ENCODE measurements at regions not wholly inside any gene's neighbourhood (a gene's known extent, or its start where the extent isn't known, plus 50 kb on each side); places are given as distances from the start of the nearest gene placed in this dataset.
"Not testable (repeated sequence)": the region's sequence is repeated elsewhere in the genome, so short reads cannot be mapped to it uniquely, and the experiment has no call there.

DNA sequence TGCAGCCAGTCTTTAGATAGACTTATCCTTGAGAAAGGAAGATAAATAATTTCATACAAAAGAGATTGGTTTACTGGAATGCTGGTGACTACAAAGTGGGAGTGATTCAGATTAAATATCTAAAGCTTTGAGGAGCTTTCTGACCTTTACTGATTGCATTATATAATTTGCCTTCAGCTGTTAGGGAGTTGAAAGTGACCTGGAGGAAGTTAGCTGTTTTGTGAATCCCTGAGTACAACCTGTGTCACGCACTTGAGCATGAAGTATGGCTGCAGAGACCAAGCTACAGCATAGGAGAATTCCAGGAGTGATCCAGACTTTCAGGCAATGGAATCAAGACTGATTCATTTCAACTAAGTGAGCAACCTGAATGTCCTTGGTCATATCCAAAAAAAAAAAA lies 1848.3 kb upstream of the RAG2 start:
- DNase-seq (ENCODE audit: low read depth in 2 of 2): no peak

- DNase-seq (ENCODE audit: low read depth in 2 of 2): no peak
Measured at GRCh38 chr11:38438091-38438490, 1840.1 kb upstream of the RAG2 start.

GRCh38 chr11:38425578-38425977 lies 1827.5 kb upstream of the RAG2 start:
- no peak for DNase-seq (ENCODE audit: low read depth in 2 of 2)

GRCh38 chr11:38423042-38423441 lies 1825.0 kb upstream of the RAG2 start:
- no peak for DNase-seq (ENCODE audit: low read depth in 2 of 2)

GRCh38 chr11:38416141-38416540 lies 1818.1 kb upstream of the RAG2 start:
- DNase-seq (ENCODE audit: low read depth in 2 of 2): no peak

DNA sequence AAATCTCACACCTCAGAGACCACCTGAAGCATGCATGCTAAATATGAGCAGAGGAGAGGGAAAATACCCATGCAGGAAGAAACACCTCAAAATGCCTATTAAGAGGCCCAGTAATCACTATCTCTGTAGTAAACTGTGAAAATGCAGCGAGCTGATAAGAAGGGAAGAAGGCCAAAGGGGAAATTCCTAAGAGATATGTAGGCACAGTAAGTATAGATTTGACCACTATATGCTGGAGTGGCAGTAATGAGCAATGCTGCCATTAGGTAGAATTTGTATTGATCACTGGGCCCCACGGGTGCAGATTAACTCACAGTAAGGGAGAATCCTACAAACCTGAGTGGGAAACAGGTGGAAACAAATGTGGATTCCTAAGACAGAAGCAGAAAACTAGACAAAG lies 1813.1 kb upstream of the RAG2 start:
- no peak for DNase-seq (ENCODE audit: low read depth in 2 of 2)

DNA sequence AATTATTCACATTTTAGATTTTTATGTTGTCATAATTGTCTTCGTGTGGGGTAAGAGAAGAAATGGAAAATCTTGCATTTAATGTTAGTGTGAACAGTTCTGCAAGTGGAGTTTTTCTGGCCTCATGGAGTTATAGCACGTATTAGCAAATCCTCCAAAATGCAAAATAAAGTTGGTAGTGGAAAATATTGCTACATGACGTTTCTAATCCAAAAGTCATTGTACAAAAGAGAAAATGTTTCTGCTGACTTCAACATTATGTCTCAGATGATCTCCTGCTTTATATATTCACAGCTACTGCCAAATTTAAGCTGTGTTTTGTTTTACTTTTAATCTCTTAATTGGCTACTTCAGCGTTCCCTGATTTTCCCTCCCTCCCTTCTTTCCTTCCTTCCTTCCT lies 1804.0 kb upstream of the RAG2 start:
- DNase-seq (ENCODE audit: low read depth in 2 of 2): no peak

DNA sequence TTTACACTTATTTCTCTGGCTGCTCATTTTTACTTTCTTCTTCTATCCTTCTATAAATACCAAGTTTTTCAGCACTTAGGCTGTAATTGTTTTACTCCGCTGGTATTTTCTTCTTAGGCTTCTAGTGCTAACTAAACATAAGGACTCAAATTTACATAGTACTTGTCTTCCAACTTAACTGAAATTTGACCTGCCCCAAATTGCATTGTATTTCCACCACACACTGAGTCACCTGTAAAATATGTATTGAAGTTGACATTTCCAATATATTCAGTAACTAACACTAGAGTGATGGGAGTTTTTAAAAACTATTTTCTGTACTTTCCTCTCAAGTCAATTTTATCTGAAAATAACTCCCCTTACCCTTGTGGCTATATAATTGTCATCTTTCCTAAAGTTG lies 1794.1 kb upstream of the RAG2 start:
- DNase-seq (ENCODE audit: low read depth in 2 of 2): no peak

DNA sequence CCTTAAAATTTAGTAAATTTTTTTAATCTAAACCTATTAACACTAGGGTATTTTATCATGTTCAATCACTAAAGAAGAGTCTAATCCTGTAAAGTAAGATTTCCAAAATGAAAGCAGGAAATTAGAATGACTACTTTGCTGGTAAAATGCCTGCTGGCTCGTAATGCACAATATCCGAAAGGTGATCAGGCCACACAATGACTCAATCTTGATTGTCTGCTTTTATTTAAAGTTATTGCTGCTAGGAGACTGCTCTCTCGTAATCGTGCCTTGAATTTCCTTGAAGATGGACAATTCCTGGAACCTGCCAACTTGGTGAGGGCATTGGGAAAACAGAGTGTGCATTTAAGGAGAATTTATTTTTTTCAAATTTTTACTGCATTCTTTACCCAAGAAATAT lies 1786.5 kb upstream of the RAG2 start:
- no peak for DNase-seq (ENCODE audit: low read depth in 2 of 2)

DNA sequence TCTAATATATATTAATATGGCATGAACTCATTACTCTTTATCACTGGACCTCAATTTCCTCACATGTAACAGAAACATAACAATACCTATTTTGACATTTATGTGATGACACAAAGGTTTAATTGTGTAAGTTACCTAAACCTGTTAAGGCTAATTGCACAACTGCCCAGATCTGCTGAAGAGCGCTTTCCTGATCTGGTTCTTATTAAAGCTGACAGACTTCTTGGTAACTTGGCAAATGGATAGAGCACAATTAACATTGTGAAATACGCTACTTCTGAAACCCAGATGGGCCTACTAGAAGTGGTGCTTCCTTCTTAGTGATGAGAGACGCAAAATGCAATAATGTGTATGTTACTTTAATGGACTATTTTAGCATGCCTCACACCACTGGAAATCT lies 1767.2 kb upstream of the RAG2 start:
- no peak for DNase-seq (ENCODE audit: low read depth in 2 of 2)

DNA sequence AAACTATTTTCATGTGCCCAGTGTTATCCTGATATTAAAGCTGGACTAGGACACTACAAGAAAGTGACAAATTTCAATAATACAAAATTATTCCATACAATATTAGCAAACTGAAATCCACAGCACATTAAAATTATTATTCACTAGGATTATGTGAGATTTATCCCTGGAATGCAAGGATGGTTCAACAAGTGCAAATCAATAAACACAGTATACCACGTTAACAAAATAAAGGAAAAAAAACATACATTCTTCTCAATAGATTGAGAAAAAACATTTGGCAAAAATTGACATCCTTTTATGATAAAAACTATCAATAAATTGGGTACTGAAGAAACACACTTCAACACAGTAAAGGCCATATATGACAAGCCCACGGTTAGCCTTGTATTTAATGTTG lies 1758.2 kb upstream of the RAG2 start:
- no peak for DNase-seq (ENCODE audit: low read depth in 2 of 2)

DNA sequence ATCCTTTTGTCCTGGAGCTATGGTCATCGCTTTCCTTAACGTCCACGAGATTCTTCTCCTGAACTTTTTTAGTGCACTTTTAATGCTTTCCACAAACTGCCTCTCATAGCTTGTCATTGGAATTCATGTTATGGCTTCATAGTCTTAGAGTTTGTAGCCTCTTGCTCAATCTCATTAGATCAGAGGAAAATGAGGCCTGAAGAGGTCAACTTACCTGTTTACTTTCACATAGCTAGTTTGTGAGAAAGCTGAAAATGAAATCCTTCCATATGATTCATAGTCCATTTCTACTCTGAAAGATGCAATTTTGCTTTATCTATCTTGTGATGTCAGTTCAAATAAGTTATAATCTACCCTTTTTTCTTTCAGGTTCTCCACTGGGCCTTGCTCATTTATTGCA lies 1747.2 kb upstream of the RAG2 start:
- no peak for DNase-seq (ENCODE audit: low read depth in 2 of 2)

- not testable (repeated sequence) for DNase-seq (ENCODE audit: low read depth in 2 of 2)
Measured at GRCh38 chr11:38341612-38342011, 1743.6 kb upstream of the RAG2 start.

DNA sequence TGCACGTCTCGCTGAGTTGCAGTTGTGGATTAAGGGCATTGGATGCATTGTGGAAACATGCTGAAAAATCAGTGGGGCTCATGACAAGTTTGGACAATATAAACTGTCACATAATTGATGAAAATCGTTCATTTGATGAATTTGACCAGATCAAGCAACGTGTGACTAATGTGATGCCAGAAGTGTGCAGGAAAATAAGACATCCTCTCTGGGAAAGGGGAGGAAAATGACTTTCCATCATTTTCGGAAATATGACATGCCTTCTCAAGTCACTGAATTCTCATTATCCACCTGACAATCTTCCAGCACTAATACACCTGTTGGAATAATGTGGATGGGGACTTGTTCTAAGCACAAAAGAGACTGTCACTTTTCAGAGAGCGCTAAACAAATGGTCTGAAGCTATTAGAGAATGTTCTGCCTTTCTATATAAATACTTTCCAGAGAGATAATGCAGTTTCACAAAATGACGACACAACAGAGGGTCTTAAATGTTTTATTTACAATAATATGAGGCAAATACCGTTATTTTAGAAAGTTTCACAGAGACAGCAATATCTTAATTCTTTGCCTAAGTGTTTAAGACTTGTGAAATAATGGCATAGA lies 1741.9 kb upstream of the RAG2 start:
- DNase-seq (ENCODE audit: low read depth in 2 of 2): no peak

- not testable (repeated sequence) for DNase-seq (ENCODE audit: low read depth in 2 of 2)
Measured at GRCh38 chr11:38338022-38338421, 1740.0 kb upstream of the RAG2 start.

DNA sequence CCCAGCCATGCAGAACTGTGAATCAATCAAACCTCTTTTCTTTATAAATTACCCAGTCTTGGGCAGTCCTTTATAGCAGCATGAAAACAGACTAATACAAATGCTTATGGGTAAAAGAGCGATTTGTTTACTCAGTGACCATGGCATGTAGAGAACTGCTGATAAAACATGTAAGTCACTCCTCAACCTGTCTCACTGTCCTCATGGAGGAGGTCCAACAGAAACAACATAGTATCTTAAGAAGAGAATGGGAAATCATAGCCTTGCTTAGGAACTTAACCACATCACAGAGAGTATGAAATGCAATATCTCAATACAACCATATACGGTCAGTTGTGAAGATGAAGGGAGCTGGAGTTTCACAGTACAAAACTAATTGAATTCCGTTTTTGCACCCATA lies 1734.0 kb upstream of the RAG2 start:
- no peak for DNase-seq (ENCODE audit: low read depth in 2 of 2)

DNA sequence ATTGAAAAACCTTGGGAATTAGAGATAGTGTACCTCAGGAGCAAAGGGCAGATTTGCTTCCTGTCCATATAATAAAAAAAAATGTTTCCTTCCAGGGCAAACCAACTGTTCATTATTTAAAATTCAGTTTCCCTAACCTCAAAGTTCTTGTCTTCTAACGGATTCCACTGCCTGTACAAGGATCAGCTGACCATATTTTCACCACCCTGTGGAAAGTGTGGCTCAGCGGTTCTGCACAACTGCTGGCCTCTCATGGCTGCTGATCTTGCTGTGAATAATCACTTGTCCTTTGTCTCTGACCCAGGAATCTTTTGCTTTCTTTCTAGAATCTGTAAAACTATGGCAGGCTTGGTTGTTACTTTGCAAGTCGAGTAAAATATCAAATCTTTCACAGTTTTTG lies 1732.5 kb upstream of the RAG2 start:
- no peak for DNase-seq (ENCODE audit: low read depth in 2 of 2)

- no peak for DNase-seq (ENCODE audit: low read depth in 2 of 2)
Measured at GRCh38 chr11:38323961-38324761, 1726.1 kb upstream of the RAG2 start.

DNA sequence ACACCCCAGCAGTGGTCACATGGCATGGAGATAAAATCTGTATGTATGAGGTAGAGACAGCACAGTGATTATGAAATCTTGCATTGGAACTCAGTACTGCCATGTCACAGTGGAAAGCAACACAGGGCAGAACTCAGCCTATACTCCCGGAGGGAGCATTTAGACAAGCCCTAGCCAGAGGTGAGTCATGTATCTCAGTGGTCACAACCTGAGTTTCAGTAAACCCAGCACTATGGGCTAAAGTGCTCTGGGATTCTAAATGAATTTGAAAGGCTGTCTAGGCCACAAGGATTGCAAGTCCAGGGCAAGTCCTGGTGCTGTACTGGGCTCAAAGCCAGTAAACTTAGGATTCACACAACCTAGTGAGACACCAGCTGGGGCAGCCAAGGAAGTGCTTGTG lies 1717.1 kb upstream of the RAG2 start:
- no peak for DNase-seq (ENCODE audit: low read depth in 2 of 2)

DNA sequence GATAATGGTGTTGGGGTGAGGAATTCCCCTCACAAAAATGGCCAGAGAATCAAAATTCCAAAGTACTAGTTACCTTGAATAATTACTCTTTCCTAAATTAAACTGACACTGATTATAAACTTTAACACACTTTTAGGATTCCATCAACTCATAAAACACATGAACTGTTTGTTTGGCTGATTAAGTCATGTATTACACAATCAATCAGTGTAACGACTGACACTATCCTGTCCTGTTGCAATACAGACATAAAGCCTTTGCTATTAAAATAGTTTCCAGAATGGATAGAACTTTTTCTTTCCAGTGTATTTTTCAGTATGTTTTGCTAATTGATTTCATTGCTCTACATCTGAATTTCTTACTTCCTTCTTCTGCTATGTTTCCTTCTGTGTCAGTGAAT lies 1709.4 kb upstream of the RAG2 start:
- no peak for DNase-seq (ENCODE audit: low read depth in 2 of 2)

GRCh38 chr11:38305682-38306081 lies 1707.6 kb upstream of the RAG2 start:
- DNase-seq (ENCODE audit: low read depth in 2 of 2): peak; percentile 12 to 17

GRCh38 chr11:38304926-38305325 lies 1706.9 kb upstream of the RAG2 start:
- DNase-seq (ENCODE audit: low read depth in 2 of 2): no peak

- DNase-seq (ENCODE audit: low read depth in 2 of 2): no peak
Measured at GRCh38 chr11:38302564-38302963, 1704.5 kb upstream of the RAG2 start.

DNA sequence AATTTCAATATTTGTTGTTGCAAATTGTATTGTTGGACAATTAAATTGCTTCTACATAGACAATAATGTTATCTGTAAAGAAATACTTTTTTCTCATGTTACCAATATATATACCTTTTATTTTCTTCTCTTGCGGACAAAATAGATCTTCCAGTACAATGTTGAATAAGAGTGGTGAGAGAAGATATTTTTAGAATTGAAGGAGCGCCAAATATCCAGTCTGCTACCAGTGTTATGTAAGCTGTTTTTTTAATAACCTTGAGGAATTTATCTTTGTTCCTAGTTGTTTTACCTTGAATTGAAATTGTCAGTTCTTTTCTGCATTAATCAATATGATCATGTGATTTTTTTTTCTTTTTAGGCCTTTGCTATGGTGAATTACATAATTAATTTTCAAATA lies 1702.5 kb upstream of the RAG2 start:
- no peak for DNase-seq (ENCODE audit: low read depth in 2 of 2)
